ENCODE measurements at regions not wholly inside any gene's neighbourhood (a gene's known extent, or its start where the extent isn't known, plus 50 kb on each side); places are given as distances from the start of the nearest gene placed in this dataset.

- no peak for DNase-seq (ENCODE audit: low read depth, low spot score)
- BruUV-seq (replicated peaks) = no TSS peak
- Histone ChIP-seq H3K27me3 (ENCODE audit: control insufficient read depth in 2 of 2, insufficient read depth in 2 of 2, low read length in 2 of 2) (no peaks in the 10 kb centered on the region), H3K9me1 (replicated peaks; ENCODE audit: control insufficient read depth, extremely low read depth, insufficient read depth, low read length) (no peaks in the 10 kb centered on the region), H3K36me3 (ENCODE audit: control insufficient read depth in 2 of 2, extremely low read depth in 1 of 2, insufficient read depth in 2 of 2, low read length in 2 of 2) (no peaks in the 10 kb centered on the region), H2AFZ (ENCODE audit: low read depth, low read length) (no peak overlapping the region), H3K4me3 (replicated peaks in 1 of 3; ENCODE audit: insufficient read depth in 1 of 3, low read depth in 1 of 3, low read length in 3 of 3) (no peak overlapping the region), H3K9me3 (replicated peaks; ENCODE audit: control insufficient read depth, insufficient read depth, low read length) (no peaks in the 10 kb centered on the region), H3K4me1 (ENCODE audit: control insufficient read depth, extremely low read depth, insufficient read depth, low read length) (no peaks in the 10 kb centered on the region), H3K27ac (ENCODE audit: insufficient read depth, low read depth, low read length) (no peak overlapping the region), H3K9ac (replicated peaks; ENCODE audit: extremely low read depth, insufficient read depth, low read length) (no peak overlapping the region), H3K79me2 (ENCODE audit: control insufficient read depth, insufficient read depth, low read length) (no peaks in the 10 kb centered on the region), H4K20me1 (replicated peaks; ENCODE audit: control insufficient read depth, extremely low read depth, insufficient read depth, low read length) (no peaks in the 10 kb centered on the region), H3K4me2 (ENCODE audit: insufficient read depth, low read length) (no peak overlapping the region)
- ChIA-PET CTCF (no interaction called here), POLR2A (no interaction called here)
- no peak for TF ChIP-seq JUN (IDR thresholded peaks at IDR 0.05; ENCODE audit: borderline replicate concordance, insufficient read depth, insufficient read length, low read depth)
- intact Hi-C loops (cut with micrococcal nuclease) (no loop called here), dilution Hi-C loops (cut with MboI; ENCODE audit: extremely low pct_ligation_motif_present, low sequenced_read_pairs) (no loop called here)
- FAIRE-seq = no peak
Observed at GRCh38 chr12:115267891-115268290, 583.9 kb upstream of the TBX3 start.

- H3K27me3 ChIP-seq (ENCODE audit: control insufficient read depth in 2 of 2, insufficient read depth in 2 of 2, low read length in 2 of 2) = no peaks in the 10 kb centered on the region
- H2AFZ ChIP-seq (ENCODE audit: low read depth, low read length) = no peak overlapping the region
- FAIRE-seq = no peak
- no peak overlapping the region for H3K27ac ChIP-seq (ENCODE audit: insufficient read depth, low read depth, low read length)
- no peak overlapping the region for H3K9ac ChIP-seq (replicated peaks; ENCODE audit: extremely low read depth, insufficient read depth, low read length)
- no peak overlapping the region for H3K4me3 ChIP-seq (replicated peaks in 1 of 3; ENCODE audit: insufficient read depth in 1 of 3, low read depth in 1 of 3, low read length in 3 of 3)
- H3K79me2 ChIP-seq (ENCODE audit: control insufficient read depth, insufficient read depth, low read length) = no peaks in the 10 kb centered on the region
- CTCF ChIA-PET = no interaction called here
- no peak for DNase-seq (ENCODE audit: low read depth, low spot score)
- no TSS peak for BruUV-seq (replicated peaks)
- TF ChIP-seq POLR2AphosphoS5 (IDR thresholded peaks at IDR 0.05; ENCODE audit: insufficient read depth, low read depth, low read length) = no peak
- TF ChIP-seq MAX (IDR thresholded peaks at IDR 0.05; ENCODE audit: insufficient read depth, insufficient read length) = no peak
- no peak for TF ChIP-seq GATA2 (IDR thresholded peaks at IDR 0.05; ENCODE audit: insufficient read depth, insufficient read length, low read depth, low read length)
- TF ChIP-seq POLR2A (IDR thresholded peaks at IDR 0.05; ENCODE audit: low read depth, low read length) = no peak
- TF ChIP-seq JUN (IDR thresholded peaks at IDR 0.05; ENCODE audit: borderline replicate concordance, insufficient read depth, insufficient read length, low read depth) = no peak
- TF ChIP-seq EZH2 (IDR thresholded peaks at IDR 0.05; ENCODE audit: borderline replicate concordance, low read depth, low read length, severe bottlenecking) = no peak
- TF ChIP-seq FOS (IDR thresholded peaks at IDR 0.05; ENCODE audit: borderline replicate concordance, insufficient read depth, low read length) = no peak
- TF ChIP-seq CTCF (IDR thresholded peaks at IDR 0.05; ENCODE audit: extremely low read depth in 1 of 2, insufficient read depth in 1 of 2, low read depth in 1 of 2, low read length in 2 of 2) = no peak
- no peak for TF ChIP-seq MYC (IDR thresholded peaks at IDR 0.05; ENCODE audit: low read depth, low read length)
- H3K4me1 ChIP-seq (ENCODE audit: control insufficient read depth, extremely low read depth, insufficient read depth, low read length) = no peaks in the 10 kb centered on the region
- H3K36me3 ChIP-seq (ENCODE audit: control insufficient read depth in 2 of 2, extremely low read depth in 1 of 2, insufficient read depth in 2 of 2, low read length in 2 of 2) = no peaks in the 10 kb centered on the region
- H3K4me2 ChIP-seq (ENCODE audit: insufficient read depth, low read length) = no peak overlapping the region
- intact Hi-C loops (cut with micrococcal nuclease) (no loop called here), dilution Hi-C loops (cut with MboI; ENCODE audit: extremely low pct_ligation_motif_present, low sequenced_read_pairs) (no loop called here)
- H3K9me3 ChIP-seq (replicated peaks; ENCODE audit: control insufficient read depth, insufficient read depth, low read length) = no peaks in the 10 kb centered on the region
- H4K20me1 ChIP-seq (replicated peaks; ENCODE audit: control insufficient read depth, extremely low read depth, insufficient read depth, low read length) = no peaks in the 10 kb centered on the region
- no peaks in the 10 kb centered on the region for H3K9me1 ChIP-seq (replicated peaks; ENCODE audit: control insufficient read depth, extremely low read depth, insufficient read depth, low read length)
- POLR2A ChIA-PET = no interaction called here
Observed at GRCh38 chr12:115267464-115267863, 583.5 kb upstream of the TBX3 start.

All from endothelial cell of umbilical vein (primary cell).